Stimulated activated CD8-positive, alpha-beta memory T cell treated with anti-CD3 and anti-CD28 coated beads, Interleukin-12 subunit alpha, Interleukin-12 subunit beta, amount 100 ng/mL, for 4 hours (primary cell): ENCODE measurements at regions not wholly inside any gene's neighbourhood (a gene's known extent, or its start where the extent isn't known, plus 50 kb on each side); places are given as distances from the start of the nearest gene placed in this dataset.
"Not testable (repeated sequence)": the region's sequence is repeated elsewhere in the genome, so short reads cannot be mapped to it uniquely, and the experiment has no call there.

Experiments
- DNase-seq: peaks from one replicate; pipeline ENCODE4 v3.0.0-alpha.2; 2020; ENCODE audit warnings: low read depth

- DNase-seq = not testable (repeated sequence)
Observed at GRCh38 chr7:65510187-65510538, 136.5 kb downstream of the ZNF92 start.

- not testable (repeated sequence) for DNase-seq
Observed at GRCh38 chr7:65519751-65520150, 146.1 kb downstream of the ZNF92 start.

GRCh38 chr7:65545465-65546161 lies 172.0 kb downstream of the ZNF92 start:
- DNase-seq = not testable (repeated sequence)

- not testable (repeated sequence) for DNase-seq
Observed at GRCh38 chr7:65549589-65550443, 176.2 kb downstream of the ZNF92 start.

- not testable (repeated sequence) for DNase-seq
Observed at GRCh38 chr7:65550444-65550809, 176.8 kb downstream of the ZNF92 start.

GRCh38 chr7:65551042-65551441 lies 177.4 kb downstream of the ZNF92 start:
- DNase-seq = not testable (repeated sequence)

GRCh38 chr7:65554553-65555476 lies 181.2 kb downstream of the ZNF92 start:
- DNase-seq = not testable (repeated sequence)

GRCh38 chr7:65558584-65558983 lies 184.9 kb downstream of the ZNF92 start:
- DNase-seq = not testable (repeated sequence)

- DNase-seq = not testable (repeated sequence)
Observed at GRCh38 chr7:65561786-65562372, 188.2 kb downstream of the ZNF92 start.

- DNase-seq = not testable (repeated sequence)
Observed at GRCh38 chr7:65562522-65562921, 188.9 kb downstream of the ZNF92 start.

- DNase-seq = not testable (repeated sequence)
Observed at GRCh38 chr7:65563333-65563732, 189.7 kb downstream of the ZNF92 start.

- not testable (repeated sequence) for DNase-seq
Observed at GRCh38 chr7:65568226-65568625, 194.6 kb downstream of the ZNF92 start.

- not testable (repeated sequence) for DNase-seq
Observed at GRCh38 chr7:65570990-65571389, 197.3 kb downstream of the ZNF92 start.

GRCh38 chr7:65572581-65572980 lies 198.9 kb downstream of the ZNF92 start:
- DNase-seq = not testable (repeated sequence)

- not testable (repeated sequence) for DNase-seq
Observed at GRCh38 chr7:65576370-65576769, 202.7 kb downstream of the ZNF92 start.

- DNase-seq = not testable (repeated sequence)
Observed at GRCh38 chr7:65582518-65583119, 209.0 kb downstream of the ZNF92 start.

- not testable (repeated sequence) for DNase-seq
Observed at GRCh38 chr7:65602495-65602894, 228.8 kb downstream of the ZNF92 start.

GRCh38 chr7:65609131-65609530 lies 235.5 kb downstream of the ZNF92 start:
- no peak for DNase-seq

- not testable (repeated sequence) for DNase-seq
Observed at GRCh38 chr7:65613644-65614289, 240.1 kb downstream of the ZNF92 start.

GRCh38 chr7:65616111-65616510 lies 242.5 kb downstream of the ZNF92 start:
- DNase-seq = not testable (repeated sequence)

GRCh38 chr7:65620216-65620615 lies 246.6 kb downstream of the ZNF92 start:
- not testable (repeated sequence) for DNase-seq
